Uterus (tissue), 3 donors: ENCODE measurements at regions not wholly inside any gene's neighbourhood (a gene's known extent, or its start where the extent isn't known, plus 50 kb on each side); places are given as distances from the start of the nearest gene placed in this dataset.
A peak's percentile ranks its signal among the peaks of the same experiment; 100 is the strongest.

Source experiments
- DNase-seq, 2 donors: peaks; one replicate each; pipeline ENCODE4 v3.0.0-alpha.2; 2019 to 2020
- H3K27ac ChIP-seq, 2 donors: fragments of 200-600 bp; sonication (generic); 1 replicate in 1 of 2; 2 replicates in 1 of 2; pipeline ENCODE4 v1.5.1; 2016 to 2018
- H3K27me3 ChIP-seq, 2 donors: fragments of 200-600 bp; sonication (generic); one replicate each; pipeline ENCODE4 v1.5.1; 2018 to 2019; ENCODE audit warnings: control low read depth in 1 of 2
- H3K36me3 ChIP-seq, 2 donors: fragments of 200-600 bp; sonication (generic); one replicate each; pipeline ENCODE4 v1.5.1; 2019; ENCODE audit warnings: control low read depth in 1 of 2
- H3K4me1 ChIP-seq, 2 donors: fragments of 200-600 bp; sonication (generic); one replicate each; pipeline ENCODE4 v1.5.1; 2018 to 2019; ENCODE audit warnings: control low read depth in 1 of 2
- H3K4me3 ChIP-seq, 2 donors: fragments of 200-600 bp; sonication (generic); 1 replicate in 1 of 2; 2 replicates in 1 of 2; pipeline ENCODE4 v1.5.1; 2018 to 2019; ENCODE audit warnings: mild to moderate bottlenecking in 1 of 2
- H3K9me3 ChIP-seq, 2 donors: fragments of 200-600 bp; sonication (generic); one replicate each; pipeline ENCODE4 v1.5.1; 2019; ENCODE audit warnings: control low read depth in 1 of 2
- CTCF ChIP-seq, 4 experiments: fragments of 200-600 bp in 2 of 4; fragments of 450-650 bp in 2 of 4; sonication (generic) in 2 of 4; IDR thresholded peaks; one replicate each; pipeline ENCODE4 v1.5.1; 2016 to 2019; ENCODE audit warnings: antibody characterized with exemption in 4 of 4, mild to moderate bottlenecking in 2 of 4, moderate library complexity in 1 of 4
- POLR2A ChIP-seq, 2 donors: fragments of 450-650 bp; IDR thresholded peaks; one replicate each; pipeline ENCODE4 v1.6.1; 2016; ENCODE audit warnings: antibody characterized with exemption in 2 of 2, mild to moderate bottlenecking in 1 of 2, moderate library complexity in 1 of 2
- intact Hi-C: fragments of 100-400 bp; cut with DNase I; formaldehyde crosslinking; loops from one replicate; pipeline ENCODE4 v1.15.1; 2023; ENCODE audit warnings: low total_unique reads
- donor health status: DM: yes; HTN: yes; CAD: no.

DNA sequence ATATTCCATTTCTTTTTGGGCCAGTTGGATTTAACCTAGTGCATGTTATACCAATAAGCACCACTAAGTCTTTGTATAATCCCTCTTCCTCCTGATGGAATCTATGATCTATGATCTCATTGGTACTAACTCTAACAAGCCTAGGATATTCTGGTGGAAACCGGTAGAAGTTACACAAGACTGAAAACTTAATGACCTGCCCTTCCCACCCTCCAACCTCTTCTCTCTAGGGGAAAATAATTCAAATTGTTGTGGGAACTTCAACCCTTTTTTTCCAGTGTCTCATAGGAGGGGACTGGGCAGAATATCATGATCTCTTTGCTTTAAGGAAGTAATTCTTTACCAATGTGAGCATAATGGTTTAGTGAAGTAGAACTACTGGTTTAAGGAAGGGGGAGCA, 289.5 kb upstream of the BOD1L1 start:
- TF ChIP-seq POLR2A (IDR thresholded peaks at IDR 0.05) (no peak), CTCF (IDR thresholded peaks at IDR 0.05) (no peak)
- no peak overlapping the region for H3K4me3 ChIP-seq
- intact Hi-C loops, result no loop called here

DNA sequence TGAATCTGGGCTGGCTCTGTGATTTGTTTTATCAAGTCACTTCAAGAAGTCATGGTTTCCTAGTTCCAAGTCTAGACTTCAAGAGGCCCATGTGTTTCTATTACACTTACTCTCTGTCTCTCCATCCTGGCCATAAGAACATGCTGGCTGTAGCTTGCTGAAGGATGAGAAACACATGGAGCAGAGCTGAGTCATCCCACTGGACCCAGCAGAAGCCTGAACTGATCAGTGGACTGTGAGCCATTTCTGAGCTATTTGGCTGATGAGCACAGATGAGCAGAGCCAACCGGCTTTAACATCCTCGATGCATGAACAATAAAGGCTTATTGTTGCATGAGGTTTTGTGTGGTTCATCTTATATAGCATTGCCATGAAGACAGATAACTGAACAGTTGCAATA, 290.6 kb upstream of the BOD1L1 start:
- Histone ChIP-seq H3K9me3 (no peaks in the 10 kb centered on the region), H3K27me3 (no peaks in the 10 kb centered on the region), H3K27ac (peak overlapping the region in 1 of 2 donors; percentile 79), H3K36me3 (no peaks in the 10 kb centered on the region), H3K4me1 (no peaks in the 10 kb centered on the region), H3K4me3 (no peak overlapping the region)
- no peak for TF ChIP-seq CTCF (IDR thresholded peaks at IDR 0.05)
- no peak for TF ChIP-seq POLR2A (IDR thresholded peaks at IDR 0.05)
- intact Hi-C loops, result no loop called here
- DNase-seq, result peak; percentile 56 to 59

More for the DNA sequence above, 289.5 kb upstream of the BOD1L1 start:
- no peak overlapping the region for H3K27ac ChIP-seq
- no peaks in the 10 kb centered on the region for H3K27me3 ChIP-seq
- DNase-seq, result no peak
- no peaks in the 10 kb centered on the region for H3K36me3 ChIP-seq
- no peaks in the 10 kb centered on the region for H3K4me1 ChIP-seq
- no peaks in the 10 kb centered on the region for H3K9me3 ChIP-seq

DNA sequence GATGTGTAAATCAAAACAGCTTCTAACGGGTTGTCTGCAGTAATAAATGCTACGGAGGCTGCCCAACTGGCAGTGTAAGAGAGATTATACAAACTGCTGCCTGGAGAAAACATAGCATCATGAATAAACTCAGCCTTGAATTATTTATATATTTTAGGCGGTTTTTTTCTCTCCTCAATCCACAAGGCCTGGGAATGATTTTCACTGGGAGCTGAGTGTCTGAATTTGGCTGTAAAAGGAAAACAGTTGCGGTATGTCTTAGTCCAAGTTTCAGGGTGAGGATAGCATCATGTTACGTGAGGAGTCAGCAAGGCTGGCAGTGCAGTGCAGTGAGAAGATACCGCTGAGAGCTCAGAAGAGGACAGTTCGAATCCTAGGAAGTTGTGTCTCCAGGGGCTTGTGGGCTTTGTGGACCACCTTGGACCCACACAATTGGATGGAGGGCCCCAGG, 291.5 kb upstream of the BOD1L1 start:
- no peak overlapping the region for H3K4me3 ChIP-seq
- H3K36me3 ChIP-seq, result no peaks in the 10 kb centered on the region
- no peak for TF ChIP-seq CTCF (IDR thresholded peaks at IDR 0.05)
- TF ChIP-seq POLR2A (IDR thresholded peaks at IDR 0.05), result no peak
- DNase-seq, result peak; percentile 23 to 33
- no peaks in the 10 kb centered on the region for H3K4me1 ChIP-seq
- intact Hi-C loops, result no loop called here
- H3K9me3 ChIP-seq, result no peaks in the 10 kb centered on the region
- peak overlapping the region; percentile 65 to 79 for H3K27ac ChIP-seq
- no peaks in the 10 kb centered on the region for H3K27me3 ChIP-seq

DNA sequence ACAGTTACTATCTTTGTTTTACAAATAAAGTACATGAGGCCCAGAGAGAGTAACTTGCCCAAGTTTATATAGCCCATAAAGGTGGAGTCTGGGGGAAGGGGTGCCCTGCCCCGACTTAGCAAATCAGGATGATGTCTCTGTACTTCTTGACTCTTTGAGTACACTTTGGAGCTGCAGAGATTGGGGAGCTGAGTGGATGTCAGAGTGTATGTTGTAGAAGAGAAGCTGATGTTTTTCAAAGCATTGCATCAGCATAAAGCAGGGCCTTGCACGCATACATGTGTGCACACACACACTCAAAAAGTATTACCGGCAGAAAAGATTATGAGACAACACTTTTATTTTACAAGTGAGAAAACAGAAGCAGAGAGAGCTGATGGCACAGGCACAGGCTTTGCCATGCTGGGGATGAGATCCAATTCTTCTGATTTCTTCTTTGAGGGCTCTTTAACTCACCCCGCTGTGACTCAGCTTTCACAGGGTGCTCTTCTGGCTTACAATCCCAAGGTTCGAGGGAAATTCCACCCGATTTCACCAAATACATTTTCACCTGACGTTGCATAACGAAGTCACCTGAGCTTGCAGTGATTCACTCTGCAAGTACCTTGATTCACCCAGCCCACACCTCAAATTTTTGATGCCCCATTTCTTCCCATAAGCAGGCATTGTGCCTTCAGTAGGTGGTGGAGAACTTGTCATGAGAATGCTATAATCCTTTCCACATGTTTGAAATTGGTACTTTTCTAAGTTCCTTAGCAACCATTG, 292.8 kb upstream of the BOD1L1 start:
- intact Hi-C loops, result no loop called here
- no peaks in the 10 kb centered on the region for H3K36me3 ChIP-seq
- H3K9me3 ChIP-seq, result no peaks in the 10 kb centered on the region
- TF ChIP-seq POLR2A (IDR thresholded peaks at IDR 0.05) (no peak), CTCF (IDR thresholded peaks at IDR 0.05) (no peak)
- DNase-seq, result no peak
- no peaks in the 10 kb centered on the region for H3K4me1 ChIP-seq
- peak overlapping the region in 1 of 2 donors; percentile 65 for H3K27ac ChIP-seq
- H3K27me3 ChIP-seq, result no peaks in the 10 kb centered on the region
- no peak overlapping the region for H3K4me3 ChIP-seq

GRCh38 chr4:13920901-13921300, 293.4 kb upstream of the BOD1L1 start:
- no peak for TF ChIP-seq CTCF (IDR thresholded peaks at IDR 0.05)
- TF ChIP-seq POLR2A (IDR thresholded peaks at IDR 0.05), result no peak
- Histone ChIP-seq H3K9me3 (no peaks in the 10 kb centered on the region), H3K4me1 (no peaks in the 10 kb centered on the region), H3K27me3 (no peaks in the 10 kb centered on the region), H3K27ac (no peak overlapping the region), H3K4me3 (no peak overlapping the region), H3K36me3 (no peaks in the 10 kb centered on the region)
- intact Hi-C loops, result no loop called here
- peak; percentile 28 to 33 for DNase-seq
